Peyer's patch (tissue), 4 donors: ENCODE measurements at regions not wholly inside any gene's neighbourhood (a gene's known extent, or its start where the extent isn't known, plus 50 kb on each side); places are given as distances from the start of the nearest gene placed in this dataset.

Source experiments
- CTCF ChIP-seq, 6 experiments: fragments of 450-650 bp in 4 of 6; fragments of 200-600 bp in 2 of 6; sonication (generic) in 1 of 6; IDR thresholded peaks; one replicate each; pipeline ENCODE4 v1.5.1; 2017 to 2019; ENCODE audit warnings: antibody characterized with exemption in 6 of 6, mild to moderate bottlenecking in 3 of 6, moderate library complexity in 1 of 6
- POLR2A ChIP-seq, 2 donors: fragments of 450-650 bp; IDR thresholded peaks; one replicate each; pipeline ENCODE4 v1.5.1; 2017; ENCODE audit warnings: antibody characterized with exemption in 2 of 2, mild to moderate bottlenecking in 2 of 2, moderate library complexity in 2 of 2

GRCh38 chr4:31788676-31789075 lies 1068.5 kb downstream of the PCDH7 start:
- no peak for TF ChIP-seq CTCF (IDR thresholded peaks at IDR 0.05)
- TF ChIP-seq POLR2A (IDR thresholded peaks at IDR 0.05), result no peak
